ELR (cell line): ENCODE measurements at regions not wholly inside any gene's neighbourhood (a gene's known extent, or its start where the extent isn't known, plus 50 kb on each side); places are given as distances from the start of the nearest gene placed in this dataset.
"Not testable (repeated sequence)": the region's sequence is repeated elsewhere in the genome, so short reads cannot be mapped to it uniquely, and the experiment has no call there.

Source experiments
- DNase-seq: peaks from one replicate; pipeline ENCODE4 v3.0.0-alpha.2; 2015; ENCODE audit warnings: low read depth

DNA sequence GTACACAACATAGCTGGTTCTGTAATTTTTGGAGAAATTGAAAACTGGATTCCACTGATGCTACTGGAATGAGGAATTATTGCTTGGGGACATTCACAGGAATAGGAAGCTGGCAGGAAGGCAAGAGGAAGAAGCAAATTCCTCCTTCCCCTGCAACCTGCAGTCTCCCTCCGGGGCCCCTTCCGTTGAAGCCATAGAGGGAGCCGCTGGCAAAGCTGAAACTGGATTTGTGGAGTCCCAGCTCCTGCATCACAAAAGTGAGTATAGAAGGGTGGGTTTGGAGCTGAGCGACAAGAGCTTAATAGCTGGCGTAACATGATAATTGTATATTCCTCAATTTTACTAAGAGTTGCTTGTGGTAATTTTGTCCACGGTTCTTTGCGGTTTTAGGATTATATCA is 190.8 kb downstream of the ADRA2A start:
- no peak for DNase-seq

DNA sequence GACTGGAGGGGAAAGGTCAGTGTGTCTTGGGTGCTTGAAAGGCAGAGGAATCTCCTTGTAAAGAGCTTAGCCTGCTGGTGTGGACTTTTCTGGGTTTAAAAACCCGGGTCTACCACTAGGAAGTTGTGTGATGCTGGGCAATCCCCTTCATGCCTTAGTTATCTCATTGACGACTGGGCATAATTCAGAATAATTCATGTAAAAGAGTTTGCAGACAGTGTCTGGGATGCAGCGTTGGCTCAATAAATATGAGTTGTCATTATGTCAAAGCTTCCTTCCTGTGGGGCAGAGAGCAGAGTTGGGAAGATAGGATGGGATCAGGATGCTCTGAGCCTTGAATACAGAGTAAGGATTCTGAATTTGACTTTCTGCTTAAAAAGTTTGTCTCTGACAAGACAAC is 196.4 kb downstream of the ADRA2A start:
- no peak for DNase-seq

DNA sequence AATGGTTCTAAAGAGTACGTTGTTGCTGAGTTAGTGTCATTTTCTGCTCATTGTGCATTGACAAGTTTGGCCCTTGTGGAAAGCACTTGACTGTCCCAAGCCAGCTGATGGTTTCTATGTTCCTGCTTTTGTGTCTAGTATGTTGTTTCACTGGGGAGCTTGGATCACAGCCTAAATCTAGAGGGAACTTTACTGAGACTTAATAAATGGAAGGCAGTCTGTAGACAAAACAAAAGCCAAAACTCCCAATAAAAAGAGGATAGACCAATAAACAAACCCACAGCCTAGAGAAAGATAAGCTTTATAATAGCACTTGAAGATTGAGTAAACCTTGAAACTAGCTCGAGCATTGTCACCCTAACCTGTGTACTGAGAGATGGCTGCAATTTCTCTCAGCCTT is 196.8 kb downstream of the ADRA2A start:
- no peak for DNase-seq

- no peak for DNase-seq
Observed at GRCh38 chr10:111275091-111275490, 198.3 kb downstream of the ADRA2A start.

GRCh38 chr10:111277661-111278060 is 200.8 kb downstream of the ADRA2A start:
- DNase-seq = no peak

- DNase-seq = no peak
Observed at GRCh38 chr10:111278266-111278665, 201.4 kb downstream of the ADRA2A start.

DNA sequence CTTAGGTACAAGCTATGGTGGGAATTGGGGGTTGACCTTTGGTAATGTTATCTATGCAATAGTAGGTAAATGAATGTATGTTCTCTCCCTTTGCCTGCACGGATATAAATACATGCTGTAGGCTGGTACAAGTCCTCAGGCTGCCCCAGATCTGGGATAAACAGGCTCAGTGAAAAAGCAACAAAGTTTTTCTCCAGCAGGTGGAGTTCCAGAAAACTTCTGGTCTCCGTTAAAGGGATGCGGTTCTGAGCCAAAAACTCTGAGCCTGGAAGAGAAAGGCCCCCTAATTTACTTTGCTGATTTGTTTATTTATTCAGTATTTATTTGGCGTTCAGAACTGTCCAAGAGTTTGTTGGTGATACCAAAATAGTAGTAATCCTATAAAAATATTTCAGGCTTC is 204.7 kb downstream of the ADRA2A start:
- no peak for DNase-seq

DNA sequence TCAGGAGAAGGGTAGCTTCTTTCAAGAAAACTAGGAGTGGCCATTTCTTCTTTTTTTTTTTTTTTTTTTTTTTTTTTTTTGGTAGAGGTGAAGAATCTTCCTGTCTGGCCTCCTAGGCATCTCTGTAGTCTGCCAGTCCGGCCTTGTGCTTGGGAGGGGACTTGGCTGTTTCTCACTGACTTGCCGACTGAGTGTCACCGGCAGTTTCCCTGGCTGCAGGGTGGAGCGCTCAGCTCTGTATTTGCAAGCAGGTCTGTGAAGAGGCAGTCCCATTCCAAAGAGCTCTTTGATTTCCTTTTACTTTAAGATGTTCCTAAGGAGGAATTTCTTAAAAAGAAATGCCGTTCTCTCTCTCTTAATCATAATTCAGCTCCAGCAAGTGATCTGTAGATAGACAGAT is 212.6 kb downstream of the ADRA2A start:
- no peak for DNase-seq

GRCh38 chr10:111290649-111291048 is 213.8 kb downstream of the ADRA2A start:
- no peak for DNase-seq

DNA sequence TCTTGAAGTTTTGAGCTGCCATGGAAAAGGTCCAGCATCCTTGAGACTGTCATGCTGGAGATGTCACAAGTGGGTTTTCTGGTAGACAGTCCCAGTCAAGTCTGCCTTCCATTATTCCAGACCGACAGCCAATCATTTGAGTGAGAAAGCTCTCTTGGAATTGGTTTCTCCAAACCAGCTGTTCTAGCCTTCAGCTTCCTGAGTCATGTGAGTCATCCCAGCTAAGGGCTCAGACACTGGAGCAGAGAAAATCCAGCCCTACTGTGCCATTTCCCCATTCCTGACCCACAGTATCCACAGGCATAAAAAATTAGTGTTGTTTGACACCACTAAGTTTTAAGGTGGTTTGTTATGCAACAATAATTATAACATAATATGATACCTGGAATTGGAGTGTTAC is 219.0 kb downstream of the ADRA2A start:
- DNase-seq = no peak

DNA sequence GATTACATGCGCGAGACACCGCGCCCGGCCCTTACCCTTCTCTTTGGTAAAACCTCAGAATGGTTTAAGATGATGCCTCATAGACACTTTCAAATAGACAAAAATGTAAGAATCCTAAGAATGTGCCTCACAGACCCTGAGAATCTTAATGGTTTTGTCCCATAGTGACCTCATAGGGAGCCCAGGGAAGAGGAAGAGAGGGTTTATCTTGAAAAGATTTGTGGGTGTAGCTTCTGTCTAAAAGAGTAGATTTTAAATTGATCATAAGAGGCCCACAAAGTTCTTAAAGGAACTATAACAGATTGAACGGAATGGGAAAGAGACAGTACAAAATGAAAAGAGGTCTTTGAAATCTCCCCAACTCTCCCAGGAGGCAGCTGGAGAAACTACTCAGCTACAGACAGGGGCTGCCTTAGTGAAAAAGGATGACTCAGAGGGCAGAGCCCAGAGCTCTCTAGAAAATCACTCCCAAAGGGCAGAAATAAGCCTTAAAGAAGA is 220.6 kb downstream of the ADRA2A start:
- peak; percentile 4 for DNase-seq

DNA sequence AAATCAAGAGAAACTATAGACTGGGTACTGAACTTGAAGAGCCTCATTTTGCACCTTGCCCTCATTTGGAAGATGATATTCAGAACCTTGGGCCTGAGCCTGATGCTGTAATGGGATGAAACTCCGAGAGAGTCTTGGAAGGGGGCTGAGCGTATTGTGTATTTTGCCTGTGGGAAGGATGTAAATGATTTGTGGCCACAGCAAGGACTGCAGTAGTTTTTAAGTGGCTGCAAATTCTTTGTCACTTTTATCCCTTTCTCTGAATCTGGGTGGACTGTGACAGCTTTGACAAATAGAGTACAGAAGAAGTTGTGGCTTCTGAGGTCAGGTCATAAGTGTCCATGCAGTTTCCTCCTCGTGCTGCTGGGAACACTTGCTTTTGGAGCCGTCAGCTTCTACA is 221.2 kb downstream of the ADRA2A start:
- no peak for DNase-seq

DNA sequence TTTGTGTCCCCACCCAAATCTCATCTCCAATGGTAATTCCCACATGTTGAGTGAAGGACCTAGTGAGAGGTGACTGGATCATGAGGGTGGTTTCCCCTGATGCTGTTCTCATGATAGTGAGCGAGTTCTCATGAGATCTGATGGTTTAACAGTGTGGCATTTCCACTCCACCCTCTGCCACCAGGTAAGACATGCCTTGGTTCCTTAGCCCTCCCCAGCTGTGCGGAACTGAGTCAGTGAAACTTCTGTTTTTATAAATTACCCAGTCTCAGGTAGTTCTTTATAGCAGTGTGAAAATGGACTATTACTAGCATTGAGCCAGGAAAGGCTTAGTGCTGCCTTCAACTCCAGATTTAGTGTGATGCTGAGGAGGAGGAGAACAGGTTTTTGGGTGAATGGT is 222.2 kb downstream of the ADRA2A start:
- DNase-seq = no peak

DNA sequence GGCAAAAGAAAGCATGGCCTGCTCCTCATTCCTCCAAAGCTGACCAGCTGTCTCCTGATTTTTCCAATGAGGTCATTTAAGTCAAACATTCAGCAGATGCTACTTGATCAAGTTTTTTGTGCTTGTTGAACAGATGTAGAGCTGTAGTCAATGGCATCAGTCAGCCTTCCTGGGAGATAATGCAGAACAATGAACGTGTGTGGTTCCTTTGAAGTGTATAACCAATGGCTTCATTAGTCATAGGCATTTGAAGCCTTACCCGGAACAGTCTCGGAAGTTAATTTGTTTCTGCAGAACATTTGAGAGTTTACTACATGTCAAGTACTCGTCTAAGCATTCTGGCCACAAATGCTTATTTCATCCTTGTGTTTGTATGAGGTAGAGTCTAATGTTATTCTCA is 227.1 kb downstream of the ADRA2A start:
- DNase-seq = no peak

DNA sequence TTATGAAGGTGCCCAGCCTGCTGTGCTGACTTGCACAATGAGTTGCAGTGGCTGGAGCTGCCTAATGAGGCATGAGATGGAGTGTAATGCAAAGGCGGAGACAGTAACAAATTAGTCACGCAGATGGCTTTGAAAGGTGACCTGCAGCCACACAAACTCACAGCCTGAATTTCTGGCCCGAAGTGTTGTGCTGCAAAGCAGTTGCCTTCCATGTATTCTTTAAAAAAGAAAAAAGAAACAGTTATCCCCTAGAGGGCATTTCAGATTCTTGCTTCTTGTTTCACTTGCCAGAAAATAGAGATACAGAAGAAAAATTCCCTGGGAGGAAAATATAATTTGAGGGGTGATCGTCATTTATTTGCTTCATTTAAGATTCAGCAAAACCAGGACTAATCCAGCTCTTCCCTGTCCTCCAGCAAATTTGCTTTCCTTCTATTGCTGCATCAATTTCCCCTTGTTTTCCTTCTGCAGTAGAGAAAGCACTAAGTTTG is 239.9 kb downstream of the ADRA2A start:
- DNase-seq = no peak

GRCh38 chr10:111319866-111320265 is 243.0 kb downstream of the ADRA2A start:
- DNase-seq = no peak

DNA sequence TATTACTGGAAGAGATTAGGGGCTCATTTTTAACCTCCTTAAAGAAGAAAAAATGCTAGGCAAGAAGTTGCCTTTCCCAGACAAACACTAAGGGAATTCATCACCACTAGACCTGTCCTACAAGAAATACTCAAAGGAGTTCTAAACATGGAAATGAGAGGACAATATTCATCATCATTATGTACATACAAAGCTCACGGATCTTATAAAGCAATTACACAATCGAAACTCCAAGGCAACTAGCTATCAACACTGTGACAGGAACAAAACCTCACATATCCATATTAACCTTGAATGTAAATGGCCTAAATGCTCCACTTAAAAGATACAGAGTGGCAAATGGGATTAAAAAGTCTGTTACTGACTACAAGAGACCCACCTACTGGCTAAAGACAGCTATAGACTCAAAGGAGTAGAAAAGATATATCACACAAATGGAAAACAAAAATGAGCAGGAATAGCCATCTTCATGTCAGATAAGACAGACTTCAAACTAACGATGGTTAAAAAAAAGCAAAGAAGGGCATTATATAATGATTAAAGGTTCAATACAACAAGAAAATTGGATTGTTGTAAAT is 246.6 kb downstream of the ADRA2A start:
- DNase-seq = peak; percentile 3

- DNase-seq = not testable (repeated sequence)
Observed at GRCh38 chr10:111332174-111332573, 255.3 kb downstream of the ADRA2A start.

GRCh38 chr10:111335826-111336225 is 259.0 kb downstream of the ADRA2A start:
- DNase-seq = no peak

GRCh38 chr10:111338035-111338434 is 261.2 kb downstream of the ADRA2A start:
- no peak for DNase-seq

DNA sequence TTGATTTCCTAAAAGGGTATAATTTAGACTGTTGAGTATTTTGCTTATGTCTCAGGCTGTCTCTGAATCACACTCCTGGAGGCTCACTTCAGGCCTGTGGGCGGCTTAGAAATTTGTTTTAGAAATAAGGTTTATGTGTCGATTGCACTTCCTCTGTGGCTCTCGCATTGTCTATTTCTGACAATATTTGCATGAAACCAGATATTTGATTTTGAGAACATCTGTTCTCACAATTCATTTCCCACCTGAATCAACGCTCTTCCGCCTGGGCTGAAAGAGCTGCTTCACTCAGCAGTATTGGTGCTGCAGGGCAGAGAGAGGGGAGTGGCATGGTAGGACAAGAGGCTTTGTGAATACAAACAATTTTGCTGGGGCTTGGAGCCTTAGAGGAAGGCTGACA is 262.0 kb downstream of the ADRA2A start:
- no peak for DNase-seq

DNA sequence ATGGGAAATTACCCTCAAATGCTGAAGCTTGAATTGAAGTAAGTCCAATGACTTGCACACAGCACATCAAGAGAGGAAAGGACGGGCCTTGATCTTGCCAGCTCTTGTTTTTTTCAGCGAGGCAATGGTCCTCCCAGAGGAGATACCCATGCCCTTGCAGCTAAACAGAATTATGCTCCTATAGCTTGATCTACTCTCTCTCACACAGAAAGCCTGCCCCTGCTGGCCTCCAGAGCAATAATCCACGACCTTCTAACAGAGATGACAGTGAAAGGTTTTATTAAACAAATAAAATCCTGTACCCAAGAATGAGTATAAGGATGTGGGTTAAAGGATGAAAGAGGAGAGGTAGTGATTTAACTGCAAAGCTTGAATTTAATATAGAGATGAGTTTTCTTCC is 268.0 kb downstream of the ADRA2A start:
- no peak for DNase-seq

GRCh38 chr10:111347386-111348013 is 270.7 kb downstream of the ADRA2A start:
- no peak for DNase-seq

DNA sequence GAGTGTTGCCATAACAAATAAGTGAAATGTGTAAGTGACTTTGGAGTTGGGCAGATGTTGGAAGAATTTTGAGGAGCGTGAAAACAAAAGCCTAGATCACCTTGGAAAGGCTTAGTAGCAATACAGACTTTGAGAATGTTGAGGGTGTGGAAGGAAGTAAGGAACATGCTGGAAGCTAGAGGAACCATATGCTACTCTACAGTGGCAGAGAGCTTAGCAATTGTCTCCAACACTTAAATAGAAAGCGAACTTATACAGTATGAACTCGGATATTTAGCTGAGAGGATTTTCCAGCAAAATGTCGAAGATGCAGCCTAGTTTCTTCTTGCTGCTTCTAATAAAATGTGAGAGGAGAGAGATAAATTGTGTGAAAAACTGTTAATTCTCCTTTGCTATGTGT is 271.2 kb downstream of the ADRA2A start:
- DNase-seq = no peak
